Omental fat pad (tissue), 3 donors: ENCODE measurements at regions not wholly inside any gene's neighbourhood (a gene's known extent, or its start where the extent isn't known, plus 50 kb on each side); places are given as distances from the start of the nearest gene placed in this dataset.

Source experiments
- ATAC-seq: fragments of 150-250 bp; one replicate; pipeline ENCODE4 v1.9.1; 2016; ENCODE audit warnings: mild to moderate bottlenecking, moderate library complexity; ENCODE audit not compliant: low FRiP score
- DNase-seq: peaks from one replicate; pipeline ENCODE4 v3.0.0-alpha.2; 2019; ENCODE audit warnings: low spot score
- CTCF ChIP-seq, 3 donors: fragments of 450-650 bp; IDR thresholded peaks; one replicate each; pipeline ENCODE4 v1.5.1; 2016 to 2017; ENCODE audit warnings: antibody characterized with exemption in 3 of 3, mild to moderate bottlenecking in 3 of 3, moderate library complexity in 2 of 3

DNA sequence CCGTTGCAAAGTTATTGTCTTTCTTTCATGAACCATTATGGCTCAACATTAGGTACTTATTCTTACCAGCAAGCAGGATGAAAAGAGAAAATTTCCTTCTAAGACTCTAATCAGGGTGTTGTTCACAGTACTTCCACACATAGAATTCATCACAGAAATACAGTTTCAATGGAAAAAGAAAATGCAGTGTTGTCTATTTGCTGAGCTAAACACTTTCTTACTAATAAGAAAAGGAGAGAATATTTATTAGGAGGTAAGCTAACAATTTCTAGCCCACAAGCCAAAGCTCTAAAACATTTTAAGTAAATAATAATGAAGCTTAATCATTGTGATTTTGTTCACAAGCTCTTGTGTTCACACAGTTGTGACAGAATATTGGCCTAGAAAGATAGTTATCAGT is 1772.8 kb upstream of the PCDH7 start:
- TF ChIP-seq CTCF (IDR thresholded peaks at IDR 0.05) = no peak
- DNase-seq = no peak

DNA sequence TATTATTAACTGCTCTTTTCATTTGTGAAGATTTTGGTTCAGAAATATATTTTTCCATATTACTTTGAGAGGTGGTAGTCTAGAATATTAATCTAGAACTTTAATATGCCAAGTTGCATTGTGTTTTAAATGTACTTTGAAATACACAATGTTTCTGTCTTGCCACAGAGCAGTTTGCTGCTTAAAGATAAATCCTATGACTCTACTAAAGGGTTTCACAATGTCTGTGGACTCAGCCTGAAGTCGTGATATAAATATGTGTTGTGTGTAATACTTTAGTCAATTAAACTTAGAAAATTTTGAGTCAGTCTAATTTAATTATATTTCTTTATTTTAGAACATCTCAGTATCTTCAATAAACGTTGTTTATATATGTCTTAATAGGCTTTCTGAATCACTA is 1771.7 kb upstream of the PCDH7 start:
- ATAC-seq (no peak), DNase-seq (no peak)
- no peak for TF ChIP-seq CTCF (IDR thresholded peaks at IDR 0.05)

More for the DNA sequence above, 1772.8 kb upstream of the PCDH7 start:
- no peak for ATAC-seq

DNA sequence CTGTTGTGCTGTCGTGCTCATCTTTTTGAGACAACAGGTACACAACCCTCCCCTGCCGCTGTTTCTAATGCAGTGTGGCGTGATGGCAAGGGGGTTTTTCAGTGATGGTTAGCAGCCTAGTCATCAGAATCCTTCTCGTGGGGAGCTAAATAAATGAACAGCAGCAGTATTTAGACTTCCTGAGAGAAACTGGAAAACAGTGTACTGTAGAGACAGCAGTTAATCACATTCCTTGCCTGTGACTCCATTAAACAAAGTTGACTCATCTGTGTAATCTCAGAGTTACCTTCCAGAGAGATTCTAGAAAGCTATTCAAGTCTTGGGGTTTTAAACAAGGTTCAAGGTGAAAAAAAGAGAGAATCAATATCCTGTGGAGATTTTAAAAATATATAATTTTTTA is 1753.2 kb upstream of the PCDH7 start:
- DNase-seq = no peak
- no peak for TF ChIP-seq CTCF (IDR thresholded peaks at IDR 0.05)
- no peak for ATAC-seq

DNA sequence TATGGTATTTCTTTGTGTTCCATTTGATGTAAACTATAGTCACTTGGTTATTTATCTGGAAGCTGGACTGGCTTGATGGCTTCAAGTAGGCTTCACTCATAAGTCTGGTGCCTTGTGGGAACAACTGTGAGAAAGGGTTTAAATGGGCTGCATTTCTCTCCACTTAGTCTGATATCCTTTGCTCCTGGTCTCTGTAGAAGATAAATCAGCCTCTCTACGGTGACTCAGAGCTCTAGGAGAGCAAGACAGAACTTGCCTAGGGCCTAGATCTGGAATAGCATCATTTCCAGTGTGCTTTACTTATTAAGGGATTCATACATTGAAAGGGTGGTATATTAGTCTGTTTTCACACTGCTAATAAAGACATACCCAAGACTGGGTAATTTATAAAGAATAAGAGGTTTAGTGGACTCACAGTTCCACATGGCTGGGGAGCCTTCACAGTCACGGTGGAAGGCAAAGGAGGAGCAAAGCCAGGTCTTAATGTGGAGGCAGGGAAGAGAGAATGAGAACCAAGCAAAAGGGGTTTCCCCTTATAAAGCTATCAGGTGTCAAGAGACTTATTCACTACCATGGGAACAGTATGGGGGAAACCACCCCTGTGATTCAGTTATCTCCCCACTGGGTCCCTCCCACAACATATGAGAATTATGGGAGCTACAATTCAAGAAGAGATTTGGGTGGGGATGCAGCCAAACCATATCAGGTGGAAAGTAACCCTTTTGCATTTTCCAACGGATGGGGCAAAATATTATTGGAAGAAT is 1746.4 kb upstream of the PCDH7 start:
- TF ChIP-seq CTCF (IDR thresholded peaks at IDR 0.05) = no peak
- ATAC-seq = no peak
- no peak for DNase-seq

DNA sequence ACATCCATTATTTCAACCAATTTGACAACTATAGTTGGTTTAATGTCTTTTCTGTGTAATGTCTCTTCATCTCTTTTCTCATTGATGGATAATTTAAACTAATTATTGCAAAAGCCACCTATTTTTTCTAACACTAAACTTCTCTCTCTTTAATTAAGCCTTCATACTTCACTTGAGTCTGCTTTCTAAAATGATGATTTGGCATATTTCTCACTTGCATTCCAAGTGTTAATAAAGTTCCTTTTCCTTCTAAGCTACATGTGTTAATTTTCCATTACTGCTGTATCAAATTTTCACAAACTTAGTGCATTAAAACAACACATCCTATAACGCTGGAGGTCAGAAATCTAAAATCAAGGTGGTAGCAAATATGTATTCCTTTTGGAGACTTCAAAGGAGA is 1743.8 kb upstream of the PCDH7 start:
- TF ChIP-seq CTCF (IDR thresholded peaks at IDR 0.05) = no peak
- ATAC-seq (no peak), DNase-seq (no peak)

- DNase-seq (no peak), ATAC-seq (no peak)
- no peak for TF ChIP-seq CTCF (IDR thresholded peaks at IDR 0.05)
These were observed 1718.0 kb upstream of the PCDH7 start for GRCh38 chr4:29002151-29002550.

GRCh38 chr4:29005838-29006237 is 1714.3 kb upstream of the PCDH7 start:
- ATAC-seq = no peak
- no peak for DNase-seq
- no peak for TF ChIP-seq CTCF (IDR thresholded peaks at IDR 0.05)
